SJCRH30 (cell line): ENCODE measurements at regions not wholly inside any gene's neighbourhood (a gene's known extent, or its start where the extent isn't known, plus 50 kb on each side); places are given as distances from the start of the nearest gene placed in this dataset.
"Not testable (repeated sequence)": the region's sequence is repeated elsewhere in the genome, so short reads cannot be mapped to it uniquely, and the experiment has no call there.

Experiments used
- DNase-seq, 2 experiments: peaks; one replicate each; pipeline ENCODE4 v3.0.0-alpha.2; 2015 to 2020
- H3K27ac ChIP-seq: fragments of 250-450 bp; sonication (Bioruptor Pico); 2 replicates; pipeline ENCODE4 v1.5.1; 2020; ENCODE audit warnings: mild to moderate bottlenecking, moderate library complexity
- H3K27me3 ChIP-seq: fragments of 250-450 bp; sonication (Bioruptor Pico); 2 replicates; pipeline ENCODE4 v1.5.1; 2020; ENCODE audit warnings: mild to moderate bottlenecking, moderate library complexity
- H3K36me3 ChIP-seq: fragments of 250-450 bp; sonication (Bioruptor Pico); 2 replicates; pipeline ENCODE4 v1.5.1; 2020; ENCODE audit warnings: mild to moderate bottlenecking, moderate library complexity
- H3K4me1 ChIP-seq: fragments of 250-450 bp; sonication (Bioruptor Pico); 2 replicates; pipeline ENCODE4 v1.5.1; 2020; ENCODE audit warnings: mild to moderate bottlenecking, moderate library complexity
- H3K4me3 ChIP-seq: fragments of 250-450 bp; sonication (Bioruptor Pico); 2 replicates; pipeline ENCODE4 v1.5.1; 2020; ENCODE audit warnings: mild to moderate bottlenecking, moderate library complexity
- H3K9me3 ChIP-seq: fragments of 250-450 bp; sonication (Bioruptor Pico); replicated peaks from 2 replicates; pipeline ENCODE4 v1.5.1; 2020; ENCODE audit warnings: mild to moderate bottlenecking, moderate library complexity

GRCh38 chr2:179385756-179386155, 121.1 kb upstream of the SESTD1 start:
- not testable (repeated sequence) for H3K27me3 ChIP-seq, H3K9me3 ChIP-seq, H3K27ac ChIP-seq, DNase-seq, H3K4me1 ChIP-seq, H3K4me3 ChIP-seq, H3K36me3 ChIP-seq

- no peaks in the 10 kb centered on the region; the same call in 1 of the 2 replicates for H3K9me3 ChIP-seq
- H3K27ac ChIP-seq: no peak overlapping the region
- no peak for DNase-seq
- H3K4me1 ChIP-seq: no peaks in the 10 kb centered on the region
- no peaks in the 10 kb centered on the region for H3K36me3 ChIP-seq
- H3K27me3 ChIP-seq: no peaks in the 10 kb centered on the region; the same call in 1 of the 2 replicates
- no peak overlapping the region for H3K4me3 ChIP-seq
These were observed 119.3 kb upstream of the SESTD1 start for GRCh38 chr2:179383975-179384374.

DNA sequence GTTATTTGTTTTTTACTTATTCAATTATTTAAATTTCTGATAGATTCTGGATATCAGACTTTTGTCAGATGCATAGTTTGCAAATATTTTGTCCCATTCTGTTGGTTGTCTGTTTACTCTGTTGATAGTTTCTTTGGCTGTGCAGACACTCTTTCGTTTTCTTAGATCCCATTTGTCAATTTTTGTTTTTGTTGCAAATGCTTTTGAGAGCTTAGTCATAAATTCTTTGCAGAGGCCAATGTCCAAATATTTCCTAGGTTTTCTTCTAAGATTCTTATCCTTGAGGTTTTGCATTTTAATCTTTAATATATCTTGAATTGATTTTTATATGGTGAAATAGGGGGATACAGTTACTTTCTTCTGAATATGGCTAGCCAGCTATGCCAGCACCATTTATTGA, 112.7 kb upstream of the SESTD1 start:
- Histone ChIP-seq H3K27ac (no peak overlapping the region), H3K4me3 (no peak overlapping the region), H3K9me3 (no peaks in the 10 kb centered on the region; the same call in 1 of the 2 replicates), H3K4me1 (no peaks in the 10 kb centered on the region), H3K36me3 (no peaks in the 10 kb centered on the region), H3K27me3 (no peaks in the 10 kb centered on the region; the same call in 1 of the 2 replicates)
- DNase-seq: no peak

- Histone ChIP-seq H3K27ac (no peak overlapping the region), H3K36me3 (no peaks in the 10 kb centered on the region), H3K9me3 (no peaks in the 10 kb centered on the region; the same call in 1 of the 2 replicates), H3K4me1 (no peaks in the 10 kb centered on the region), H3K4me3 (no peak overlapping the region), H3K27me3 (no peaks in the 10 kb centered on the region; the same call in 1 of the 2 replicates)
- no peak for DNase-seq
These were observed 112.2 kb upstream of the SESTD1 start for GRCh38 chr2:179376881-179377280.

DNA sequence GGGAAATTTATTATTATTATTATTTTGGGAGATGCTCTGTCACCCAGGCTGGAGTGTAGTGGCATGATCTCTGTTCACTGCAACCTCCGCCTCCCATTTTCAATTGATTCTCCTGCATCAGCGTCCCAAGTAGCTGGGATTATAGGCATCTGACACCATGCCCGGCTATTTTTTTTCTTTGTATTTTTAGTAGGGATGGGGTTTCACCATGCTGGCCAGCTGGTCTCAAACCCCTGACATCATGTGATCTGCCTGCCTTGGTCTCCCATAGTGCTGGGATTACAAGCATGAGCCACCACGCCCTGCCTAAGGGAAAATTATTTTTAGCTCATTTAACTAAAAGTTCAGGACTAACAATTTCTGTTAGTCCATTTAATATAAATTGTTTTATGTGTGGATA, 109.2 kb upstream of the SESTD1 start:
- no peaks in the 10 kb centered on the region for H3K4me1 ChIP-seq
- DNase-seq: peak in 1 of 2 experiments; percentile 5
- H3K27ac ChIP-seq: no peak overlapping the region
- H3K36me3 ChIP-seq: no peaks in the 10 kb centered on the region
- H3K4me3 ChIP-seq: no peak overlapping the region
- no peaks in the 10 kb centered on the region for H3K9me3 ChIP-seq
- no peaks in the 10 kb centered on the region for H3K27me3 ChIP-seq

- H3K27ac ChIP-seq, H3K9me3 ChIP-seq, H3K4me3 ChIP-seq, H3K36me3 ChIP-seq, DNase-seq, H3K27me3 ChIP-seq, H3K4me1 ChIP-seq: not testable (repeated sequence)
These were observed 100.9 kb upstream of the SESTD1 start for GRCh38 chr2:179365561-179365960.

GRCh38 chr2:179355881-179356280, 91.2 kb upstream of the SESTD1 start:
- no peaks in the 10 kb centered on the region for H3K27me3 ChIP-seq
- DNase-seq: no peak
- H3K36me3 ChIP-seq: no peaks in the 10 kb centered on the region; the same call in 1 of the 2 replicates
- no peak overlapping the region for H3K4me3 ChIP-seq
- H3K9me3 ChIP-seq: no peaks in the 10 kb centered on the region
- no peaks in the 10 kb centered on the region for H3K4me1 ChIP-seq
- no peak overlapping the region for H3K27ac ChIP-seq

DNA sequence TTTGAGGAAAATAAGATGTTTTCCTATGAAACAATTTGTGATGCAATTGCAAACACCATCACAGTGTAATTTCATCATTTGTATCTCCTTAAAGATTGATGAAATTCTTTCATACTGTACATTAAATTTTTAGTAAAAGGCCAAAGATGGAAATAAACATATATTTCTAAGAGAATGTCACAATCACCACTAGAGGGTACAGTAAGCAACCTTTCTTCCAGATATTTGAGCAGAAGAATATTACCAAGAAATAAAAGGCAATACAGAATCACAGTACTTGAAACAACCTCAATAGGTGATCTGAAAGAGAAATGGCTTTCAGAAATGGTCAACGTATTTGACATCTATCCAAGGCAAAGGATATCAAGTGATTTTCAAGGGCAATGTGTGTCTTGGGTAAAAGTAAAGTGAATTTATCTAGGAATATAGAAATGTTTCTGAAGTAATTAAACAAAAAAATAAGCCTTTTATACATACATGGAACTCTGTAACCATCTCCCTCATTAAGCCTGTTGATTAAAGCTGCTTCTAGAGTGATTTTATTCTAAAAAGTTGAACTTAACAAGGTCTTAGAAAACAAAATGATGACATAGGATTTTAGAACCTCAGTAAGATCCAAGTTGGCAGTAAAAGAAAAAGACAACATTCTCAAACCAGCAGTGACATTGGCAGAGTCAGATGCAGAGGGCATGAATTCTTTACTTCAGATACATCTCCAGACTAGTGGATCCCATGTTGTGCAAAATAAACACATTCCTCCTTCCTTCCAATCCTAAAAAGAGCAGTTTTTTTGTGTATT, 90.3 kb upstream of the SESTD1 start:
- DNase-seq: no peak
- H3K4me1 ChIP-seq: no peaks in the 10 kb centered on the region

GRCh38 chr2:179354296-179354695, 89.7 kb upstream of the SESTD1 start:
- no peaks in the 10 kb centered on the region for H3K4me1 ChIP-seq
- H3K4me3 ChIP-seq: no peak overlapping the region
- H3K27me3 ChIP-seq: no peaks in the 10 kb centered on the region
- no peaks in the 10 kb centered on the region for H3K9me3 ChIP-seq
- H3K27ac ChIP-seq: no peak overlapping the region
- no peak for DNase-seq
- H3K36me3 ChIP-seq: no peaks in the 10 kb centered on the region

More for the DNA sequence above, 90.3 kb upstream of the SESTD1 start:
- Histone ChIP-seq H3K27ac (no peak overlapping the region), H3K9me3 (no peaks in the 10 kb centered on the region), H3K36me3 (no peaks in the 10 kb centered on the region; the same call in 1 of the 2 replicates), H3K27me3 (no peaks in the 10 kb centered on the region), H3K4me3 (no peak overlapping the region)

GRCh38 chr2:179352181-179352580, 87.5 kb upstream of the SESTD1 start:
- Histone ChIP-seq H3K27ac (no peak overlapping the region), H3K4me3 (no peak overlapping the region), H3K4me1 (no peaks in the 10 kb centered on the region), H3K9me3 (no peaks in the 10 kb centered on the region), H3K27me3 (no peaks in the 10 kb centered on the region), H3K36me3 (no peaks in the 10 kb centered on the region)
- DNase-seq: no peak

DNA sequence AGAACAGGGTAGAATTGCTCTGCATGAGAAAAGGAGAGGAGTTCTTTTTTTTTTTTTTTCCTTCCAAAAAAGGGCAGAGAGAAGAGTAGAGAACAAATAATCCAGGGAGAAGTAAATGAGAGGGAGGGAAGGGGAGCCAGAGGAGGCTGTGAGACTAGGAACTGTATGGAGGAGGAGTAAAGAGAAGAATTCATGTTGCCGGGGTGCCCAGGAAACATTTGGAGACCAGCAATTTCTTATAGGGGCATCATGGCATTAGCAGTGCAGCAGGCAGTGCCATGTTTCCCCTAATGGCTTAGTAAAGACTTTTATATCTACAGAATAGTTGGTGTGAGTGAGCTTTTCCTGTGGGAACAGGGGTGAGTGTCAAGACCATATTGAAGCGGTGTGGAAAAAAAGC, 86.4 kb upstream of the SESTD1 start:
- Histone ChIP-seq H3K27me3 (no peaks in the 10 kb centered on the region), H3K9me3 (no peaks in the 10 kb centered on the region), H3K27ac (no peak overlapping the region), H3K4me3 (no peak overlapping the region), H3K36me3 (no peaks in the 10 kb centered on the region), H3K4me1 (no peaks in the 10 kb centered on the region)
- DNase-seq: no peak

GRCh38 chr2:179349670-179350303, 85.2 kb upstream of the SESTD1 start:
- Histone ChIP-seq H3K4me1 (no peaks in the 10 kb centered on the region; the same call in 1 of the 2 replicates), H3K9me3 (no peaks in the 10 kb centered on the region), H3K36me3 (no peaks in the 10 kb centered on the region), H3K27ac (no peak overlapping the region), H3K4me3 (no peak overlapping the region), H3K27me3 (no peaks in the 10 kb centered on the region)
- DNase-seq: no peak

DNA sequence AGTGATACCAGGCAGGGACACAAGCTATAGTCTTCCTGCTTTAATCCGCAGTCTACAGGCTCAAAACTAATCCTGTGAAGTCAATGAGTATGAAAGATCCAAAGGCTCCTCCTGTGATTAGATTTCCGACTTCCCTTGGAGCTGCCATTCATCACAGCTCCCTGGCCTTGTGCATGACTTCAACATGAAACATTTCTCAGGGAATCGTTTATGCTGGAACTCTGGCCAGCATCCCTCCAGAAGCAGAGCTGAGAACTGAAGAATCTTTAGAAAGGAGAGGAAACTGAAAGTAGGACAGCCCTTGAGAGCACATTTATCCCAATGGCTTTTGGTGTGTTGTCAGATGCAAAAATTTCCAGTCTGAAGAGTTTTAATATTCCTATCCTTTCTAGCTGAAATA, 84.3 kb upstream of the SESTD1 start:
- Histone ChIP-seq H3K4me3 (no peak overlapping the region), H3K4me1 (peaks cover 8% of the 10 kb centered on the region), H3K36me3 (no peaks in the 10 kb centered on the region), H3K27me3 (no peaks in the 10 kb centered on the region), H3K9me3 (no peaks in the 10 kb centered on the region), H3K27ac (no peak overlapping the region)
- DNase-seq: no peak

DNA sequence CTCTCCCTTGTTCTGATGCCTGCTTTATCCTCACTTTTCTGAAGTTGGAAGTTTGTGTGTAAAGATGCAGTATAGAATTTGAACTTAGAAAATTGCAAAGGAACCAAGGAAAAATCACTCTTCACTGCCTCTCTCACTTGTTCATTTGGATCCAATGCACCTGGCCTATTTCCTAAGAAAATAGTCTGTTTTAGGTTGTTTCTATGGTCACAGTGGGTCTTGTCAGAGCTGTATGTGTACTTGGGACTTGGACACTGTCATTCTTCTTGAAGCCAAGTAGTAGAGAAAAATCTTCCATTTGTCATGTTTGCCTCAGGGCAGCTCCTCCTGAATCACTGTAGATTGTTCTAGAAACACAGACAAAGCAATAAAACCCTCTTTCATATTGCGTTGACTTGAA, 80.3 kb upstream of the SESTD1 start:
- Histone ChIP-seq H3K9me3 (no peaks in the 10 kb centered on the region), H3K27me3 (no peaks in the 10 kb centered on the region), H3K4me1 (peaks cover 8% of the 10 kb centered on the region), H3K27ac (no peak overlapping the region), H3K36me3 (no peaks in the 10 kb centered on the region), H3K4me3 (no peak overlapping the region)
- no peak for DNase-seq

- no peaks in the 10 kb centered on the region for H3K9me3 ChIP-seq
- DNase-seq: peak in 1 of 2 experiments; percentile 20
- no peak overlapping the region for H3K27ac ChIP-seq
- no peak overlapping the region for H3K4me3 ChIP-seq
- H3K27me3 ChIP-seq: no peaks in the 10 kb centered on the region
- H3K4me1 ChIP-seq: peaks cover 8% of the 10 kb centered on the region
- no peaks in the 10 kb centered on the region for H3K36me3 ChIP-seq
These were observed 79.8 kb upstream of the SESTD1 start for GRCh38 chr2:179344280-179344964.
